ENCODE measurements at regions not wholly inside any gene's neighbourhood (a gene's known extent, or its start where the extent isn't known, plus 50 kb on each side); places are given as distances from the start of the nearest gene placed in this dataset.

GRCh38 chr4:177033632-177034031, 240.9 kb upstream of the VEGFC start:
- peaks cover 19% of the 10 kb centered on the region for H3K4me1 Mint-ChIP-seq (ENCODE audit: low read depth)
- TF ChIP-seq CTCF (IDR thresholded peaks at IDR 0.05): no peak
- H3K9me3 Mint-ChIP-seq: peaks cover 4% of the 10 kb centered on the region; the same call in 1 of the 2 replicates
- H3K27me3 Mint-ChIP-seq (ENCODE audit: insufficient read depth): no peaks in the 10 kb centered on the region
- no peak overlapping the region for H3K4me3 Mint-ChIP-seq
- DNase-seq: no peak
- H3K27ac Mint-ChIP-seq: no peak overlapping the region
- 0 out of 2 replicates have a peak, but pooled peaks cover 5% of the 10 kb centered on the region for H3K36me3 Mint-ChIP-seq (ENCODE audit: low read depth)

- peaks cover 33% of the 10 kb centered on the region for H3K4me1 Mint-ChIP-seq (ENCODE audit: low read depth)
- peaks cover 26% of the 10 kb centered on the region; the same call in 1 of the 2 replicates for H3K36me3 Mint-ChIP-seq (ENCODE audit: low read depth)
- H3K4me3 Mint-ChIP-seq: no peak overlapping the region
- DNase-seq: no peak
- TF ChIP-seq CTCF (IDR thresholded peaks at IDR 0.05): no peak
- no peak overlapping the region for H3K27ac Mint-ChIP-seq
- H3K9me3 Mint-ChIP-seq: peaks cover 4% of the 10 kb centered on the region; the same call in 1 of the 2 replicates
- no peaks in the 10 kb centered on the region for H3K27me3 Mint-ChIP-seq (ENCODE audit: insufficient read depth)
These were observed 248.6 kb upstream of the VEGFC start for GRCh38 chr4:177041356-177041755.

GRCh38 chr4:177047070-177047850, 254.5 kb upstream of the VEGFC start:
- Mint-ChIP-seq H3K4me3 (peak overlapping the region; percentile 38; the same call in 1 of the 2 replicates), H3K9me3 (no peaks in the 10 kb centered on the region), H3K27me3 (ENCODE audit: insufficient read depth) (no peaks in the 10 kb centered on the region; the same call in 1 of the 2 replicates), H3K36me3 (ENCODE audit: low read depth) (peaks cover 11% of the 10 kb centered on the region; the same call in 1 of the 2 replicates), H3K4me1 (ENCODE audit: low read depth) (peaks cover 49% of the 10 kb centered on the region), H3K27ac (peak overlapping the region; percentile 49)
- peak; percentile 96 for TF ChIP-seq CTCF (IDR thresholded peaks at IDR 0.05)
- peak; percentile 69 for DNase-seq

GRCh38 chr4:177047851-177048174, 255.1 kb upstream of the VEGFC start:
- DNase-seq: peak; percentile 37
- peaks cover 49% of the 10 kb centered on the region for H3K4me1 Mint-ChIP-seq (ENCODE audit: low read depth)
- no peaks in the 10 kb centered on the region for H3K9me3 Mint-ChIP-seq
- no peak for TF ChIP-seq CTCF (IDR thresholded peaks at IDR 0.05)
- H3K27me3 Mint-ChIP-seq (ENCODE audit: insufficient read depth): no peaks in the 10 kb centered on the region; the same call in 1 of the 2 replicates
- H3K27ac Mint-ChIP-seq: peak overlapping the region; percentile 25; the same call in 1 of the 2 replicates
- H3K4me3 Mint-ChIP-seq: peak overlapping the region; percentile 38; the same call in 1 of the 2 replicates
- H3K36me3 Mint-ChIP-seq (ENCODE audit: low read depth): peaks cover 11% of the 10 kb centered on the region; the same call in 1 of the 2 replicates

- Mint-ChIP-seq H3K9me3 (no peaks in the 10 kb centered on the region), H3K4me3 (no peak overlapping the region), H3K27me3 (ENCODE audit: insufficient read depth) (peaks cover 1% of the 10 kb centered on the region; the same call in 1 of the 2 replicates), H3K27ac (no peak overlapping the region), H3K36me3 (ENCODE audit: low read depth) (0 out of 2 replicates have a peak, but pooled peaks cover 3% of the 10 kb centered on the region), H3K4me1 (ENCODE audit: low read depth) (peaks cover 33% of the 10 kb centered on the region)
- peak; percentile 81 for TF ChIP-seq CTCF (IDR thresholded peaks at IDR 0.05)
- no peak for DNase-seq
These were observed 258.1 kb upstream of the NEIL3 start for GRCh38 chr4:177051473-177052060.

Data from HFFc6 (cell line).